ENCODE measurements at regions not wholly inside any gene's neighbourhood (a gene's known extent, or its start where the extent isn't known, plus 50 kb on each side); places are given as distances from the start of the nearest gene placed in this dataset.

GRCh38 chr3:106805625-106806024, 571.6 kb upstream of the CCDC54 start:
- no peak for TF ChIP-seq EP300 (IDR thresholded peaks at IDR 0.05)
- TF ChIP-seq CTCF (IDR thresholded peaks at IDR 0.05): no peak

Measured in upper lobe of left lung (tissue), 4 donors.